GM12891 (cell line): ENCODE measurements at regions not wholly inside any gene's neighbourhood (a gene's known extent, or its start where the extent isn't known, plus 50 kb on each side); places are given as distances from the start of the nearest gene placed in this dataset.

Experiments used
- POLR2A ChIP-seq: IDR thresholded peaks from 2 replicates; pipeline ENCODE4 v1.6.1; 2011; ENCODE audit warnings: low read depth, low read length, control low read depth
- POLR2AphosphoS5 ChIP-seq: IDR thresholded peaks from 2 replicates; pipeline ENCODE4 v1.6.1; 2011; ENCODE audit warnings: low read depth, low read length, control low read depth
- POU2F2 ChIP-seq: IDR thresholded peaks from 2 replicates; pipeline ENCODE4 v1.6.1; 2011; ENCODE audit warnings: low read depth, mild to moderate bottlenecking, control low read depth, low read length, moderate library complexity
- SPI1 ChIP-seq: IDR thresholded peaks from 2 replicates; pipeline ENCODE4 v1.6.1; 2011; ENCODE audit warnings: low read depth, low read length, control low read depth
- TAF1 ChIP-seq: IDR thresholded peaks from 2 replicates; pipeline ENCODE4 v1.6.1; 2011; ENCODE audit warnings: low read depth, low read length, control low read depth

- TF ChIP-seq POLR2AphosphoS5 (no peak), TAF1 (no peak), POLR2A (no peak), SPI1 (no peak), POU2F2 (no peak)
Observed at GRCh38 chr12:67475725-67476124, 172.8 kb upstream of the DYRK2 start.
